Naive thymus-derived CD8-positive, alpha-beta T cell (primary cell): ENCODE measurements at regions not wholly inside any gene's neighbourhood (a gene's known extent, or its start where the extent isn't known, plus 50 kb on each side); places are given as distances from the start of the nearest gene placed in this dataset.

Experiments
- ATAC-seq, 2 donors: fragments of 150-1000 bp; cut with Tn5 transposase in 1 of 2; sonication (Bioruptor Pico), chemical (Tn5 transposase) in 1 of 2; 1 replicate in 1 of 2; 2 replicates in 1 of 2; pipeline ENCODE4 v1.10.0; 2021; ENCODE audit warnings: mild to moderate bottlenecking in 2 of 2, moderate library complexity in 2 of 2
- POLR2A ChIA-PET: fragments of 350-600 bp; sonication (Branson Sonifier 250); formaldehyde crosslinking; loops from one replicate; lab custom pipeline; 2021; ENCODE audit warnings: antibody characterized with exemption; lab: Charles Lee
- DNase-seq, 10 donors: peaks; one replicate each; pipeline versions ENCODE4 v3.0.0 to v3.0.0-alpha.2; 2020 to 2022
- H3K27ac Mint-ChIP-seq, 10 donors: one replicate each; pipeline ENCODE4 v1.8.0; 2020 to 2022; ENCODE audit warnings: mild to moderate bottlenecking in 10 of 10, mixed read lengths in 10 of 10, moderate library complexity in 4 of 10, inconsistent platforms in 1 of 10
- H3K27me3 Mint-ChIP-seq, 5 donors: one replicate each; pipeline ENCODE4 v1.8.0; 2021 to 2022; ENCODE audit warnings: mixed read lengths in 5 of 5
- H3K36me3 Mint-ChIP-seq, 3 donors: one replicate each; pipeline ENCODE4 v1.8.0; 2020 to 2022; ENCODE audit warnings: mixed read lengths in 3 of 3, mild to moderate bottlenecking in 2 of 3, inconsistent platforms in 1 of 3
- H3K4me1 Mint-ChIP-seq, 4 donors: one replicate each; pipeline ENCODE4 v1.8.0; 2021 to 2022; ENCODE audit warnings: mixed read lengths in 4 of 4
- H3K4me3 Mint-ChIP-seq, 10 donors: one replicate each; pipeline ENCODE4 v1.8.0; 2020 to 2022; ENCODE audit warnings: mild to moderate bottlenecking in 10 of 10, mixed read lengths in 10 of 10, moderate library complexity in 6 of 10, inconsistent platforms in 1 of 10
- H3K9me3 Mint-ChIP-seq, 9 donors: one replicate each; pipeline ENCODE4 v1.8.0; 2020 to 2022; ENCODE audit warnings: mixed read lengths in 9 of 9, mild to moderate bottlenecking in 3 of 9, inconsistent platforms in 1 of 9, moderate library complexity in 1 of 9

DNA sequence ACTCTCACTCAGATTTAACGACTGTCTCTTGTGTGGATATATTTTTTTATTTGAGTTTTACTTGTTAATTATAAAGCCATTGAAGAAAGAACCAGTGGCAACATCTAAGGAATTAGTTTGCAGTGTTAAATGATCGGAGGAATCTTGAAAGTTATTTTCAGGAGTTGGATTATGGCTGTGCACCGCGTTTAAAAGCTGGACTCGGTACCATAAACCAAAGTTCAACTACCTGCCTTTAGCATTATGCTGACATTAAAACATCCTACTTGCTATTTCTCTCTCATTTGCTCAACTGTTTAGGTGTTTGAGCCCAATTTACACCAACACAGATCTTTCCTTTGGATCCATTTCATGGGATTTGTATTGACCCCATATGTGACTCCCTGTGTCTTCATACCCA is 289.4 kb upstream of the SASH1 start:
- DNase-seq (no peak), ATAC-seq (no peak)
- POLR2A ChIA-PET: no interaction called here
- Mint-ChIP-seq H3K4me1 (no peaks in the 10 kb centered on the region), H3K9me3 (peaks cover 0 to 33% (median 3%) of the 10 kb centered on the region in 9 donors), H3K36me3 (no peaks in the 10 kb centered on the region), H3K27me3 (peaks cover 0 to 2% (median 0%) of the 10 kb centered on the region in 5 donors), H3K4me3 (no peak overlapping the region), H3K27ac (no peak overlapping the region)

DNA sequence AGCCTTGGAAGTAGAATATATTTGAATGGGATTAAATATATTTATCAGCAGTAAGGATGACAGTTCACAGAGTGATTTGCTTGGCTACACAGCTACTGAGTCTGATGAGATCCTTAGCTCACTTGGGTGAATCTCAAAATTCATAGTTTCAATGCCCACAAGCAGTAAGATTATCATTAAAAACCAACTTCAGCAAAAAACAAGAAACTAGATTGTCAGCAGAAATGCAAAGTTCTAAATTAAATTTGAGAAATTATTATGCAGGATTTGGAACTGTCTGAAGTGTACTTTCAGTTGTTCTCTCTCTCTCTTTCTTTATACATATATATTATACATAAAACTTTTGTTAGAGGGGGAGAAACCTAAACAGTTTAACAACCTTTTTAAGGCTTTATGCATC is 288.8 kb upstream of the SASH1 start:
- no peak overlapping the region for H3K4me3 Mint-ChIP-seq
- POLR2A ChIA-PET: no interaction called here
- H3K27ac Mint-ChIP-seq: no peak overlapping the region
- no peaks in the 10 kb centered on the region for H3K4me1 Mint-ChIP-seq
- H3K9me3 Mint-ChIP-seq: peaks cover 0 to 36% (median 3%) of the 10 kb centered on the region in 9 donors
- ATAC-seq: no peak
- no peak for DNase-seq
- H3K36me3 Mint-ChIP-seq: no peaks in the 10 kb centered on the region
- H3K27me3 Mint-ChIP-seq: peaks cover 0 to 2% (median 0%) of the 10 kb centered on the region in 5 donors

DNA sequence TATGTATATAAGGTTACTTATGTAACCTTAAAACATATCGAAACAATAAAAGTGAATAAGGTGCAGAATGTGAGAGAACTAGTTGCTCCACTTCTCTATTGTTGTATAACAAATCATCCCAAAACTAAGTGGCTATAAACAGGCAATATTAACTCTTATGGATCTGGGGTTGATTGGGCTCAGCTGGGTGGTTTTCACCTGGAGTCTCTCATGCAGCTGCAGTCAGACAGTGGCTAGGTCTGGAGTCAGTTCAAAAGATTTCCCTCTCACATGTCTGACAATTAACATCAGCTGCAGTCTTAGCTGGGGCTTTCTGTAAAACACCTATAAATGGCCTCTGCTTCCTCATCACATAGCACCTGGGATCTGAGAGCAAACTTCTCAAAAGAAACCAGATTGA is 288.4 kb upstream of the SASH1 start:
- no peak for ATAC-seq
- H3K27ac Mint-ChIP-seq: no peak overlapping the region
- H3K4me1 Mint-ChIP-seq: no peaks in the 10 kb centered on the region
- H3K27me3 Mint-ChIP-seq: peaks cover 0 to 5% (median 0%) of the 10 kb centered on the region in 5 donors
- DNase-seq: no peak
- POLR2A ChIA-PET: no interaction called here
- H3K4me3 Mint-ChIP-seq: no peak overlapping the region
- peaks cover 0 to 4% (median 0%) of the 10 kb centered on the region in 3 donors for H3K36me3 Mint-ChIP-seq
- H3K9me3 Mint-ChIP-seq: peaks cover 0 to 39% (median 6%) of the 10 kb centered on the region in 9 donors

DNA sequence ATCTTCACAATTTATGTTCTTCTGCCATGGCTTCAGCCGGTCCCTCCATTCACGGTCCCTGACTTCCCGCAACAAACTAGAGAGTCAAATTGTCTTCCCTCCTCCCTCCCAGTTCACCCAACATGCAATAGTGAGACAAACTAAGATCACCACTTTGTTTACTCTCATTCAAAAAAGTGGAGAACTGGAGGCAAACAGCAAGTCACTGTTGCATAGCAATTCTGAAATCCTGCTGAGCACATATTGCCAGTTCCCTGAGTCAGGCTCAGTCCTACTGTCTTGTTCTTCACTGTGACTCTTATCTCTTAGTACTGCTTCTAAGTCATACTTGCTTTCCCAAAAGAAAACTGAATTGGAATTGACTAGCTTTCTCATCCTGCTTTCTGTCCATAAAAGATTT is 287.2 kb upstream of the SASH1 start:
- DNase-seq: no peak

GRCh38 chr6:148059869-148060268 is 282.8 kb upstream of the SASH1 start:
- Mint-ChIP-seq H3K4me1 (no peaks in the 10 kb centered on the region), H3K27me3 (peaks cover 0 to 17% (median 0%) of the 10 kb centered on the region in 5 donors), H3K36me3 (peaks cover 0 to 24% (median 0%) of the 10 kb centered on the region in 3 donors), H3K27ac (no peak overlapping the region), H3K9me3 (peaks cover 0 to 43% (median 16%) of the 10 kb centered on the region in 9 donors), H3K4me3 (no peak overlapping the region)
- no peak for ATAC-seq
- DNase-seq: no peak
- POLR2A ChIA-PET: no interaction called here

More for the DNA sequence above, 287.2 kb upstream of the SASH1 start:
- no peak overlapping the region for H3K4me3 Mint-ChIP-seq
- H3K36me3 Mint-ChIP-seq: peaks cover 0 to 9% (median 0%) of the 10 kb centered on the region in 3 donors
- POLR2A ChIA-PET: no interaction called here
- no peak overlapping the region for H3K27ac Mint-ChIP-seq
- peaks cover 0 to 9% (median 0%) of the 10 kb centered on the region in 5 donors for H3K27me3 Mint-ChIP-seq
- ATAC-seq: no peak
- H3K9me3 Mint-ChIP-seq: peaks cover 0 to 34% (median 11%) of the 10 kb centered on the region in 9 donors
- H3K4me1 Mint-ChIP-seq: no peaks in the 10 kb centered on the region

DNA sequence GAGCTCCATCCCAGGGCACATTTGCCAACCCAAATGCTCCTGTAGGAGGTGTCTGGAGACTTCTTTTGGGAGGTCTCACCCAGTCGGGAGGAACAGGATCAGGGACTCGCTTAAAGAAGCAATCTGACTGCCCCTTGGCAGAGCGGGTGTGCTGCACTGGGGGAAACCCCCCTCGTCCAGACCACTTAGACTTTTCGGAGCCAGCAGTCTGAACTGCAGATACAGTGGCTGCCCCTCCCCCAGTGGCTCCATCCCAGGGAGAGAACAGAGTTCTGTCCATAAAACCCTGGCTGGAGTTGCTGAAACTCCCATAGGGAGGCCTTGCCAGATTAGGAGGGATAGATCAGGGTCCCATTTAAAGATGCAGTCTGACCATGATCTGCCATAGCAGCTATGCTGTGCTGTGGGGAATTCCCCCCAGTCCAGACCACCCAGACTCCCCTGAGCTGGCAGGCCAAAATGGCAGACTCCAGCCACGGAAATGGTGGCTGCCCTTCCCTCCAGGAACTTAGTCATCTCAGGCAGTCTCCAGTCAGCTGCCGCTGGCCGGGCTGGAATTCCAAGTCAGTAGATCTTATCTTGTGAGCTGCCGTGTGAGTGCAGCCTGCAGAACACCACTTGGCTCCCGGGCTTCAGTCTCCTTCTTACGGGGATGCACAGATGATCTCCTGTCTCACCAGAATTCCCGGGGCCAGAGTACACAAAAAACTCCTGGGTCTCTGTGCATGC is 278.1 kb upstream of the SASH1 start:
- Mint-ChIP-seq H3K36me3 (peaks cover 0 to 18% (median 0%) of the 10 kb centered on the region in 3 donors), H3K27ac (no peak overlapping the region), H3K27me3 (peaks cover 0 to 16% (median 0%) of the 10 kb centered on the region in 5 donors), H3K4me1 (no peaks in the 10 kb centered on the region), H3K9me3 (peaks cover 0 to 36% (median 7%) of the 10 kb centered on the region in 9 donors), H3K4me3 (no peak overlapping the region)
- POLR2A ChIA-PET: no interaction called here
- ATAC-seq (no peak), DNase-seq (no peak)

DNA sequence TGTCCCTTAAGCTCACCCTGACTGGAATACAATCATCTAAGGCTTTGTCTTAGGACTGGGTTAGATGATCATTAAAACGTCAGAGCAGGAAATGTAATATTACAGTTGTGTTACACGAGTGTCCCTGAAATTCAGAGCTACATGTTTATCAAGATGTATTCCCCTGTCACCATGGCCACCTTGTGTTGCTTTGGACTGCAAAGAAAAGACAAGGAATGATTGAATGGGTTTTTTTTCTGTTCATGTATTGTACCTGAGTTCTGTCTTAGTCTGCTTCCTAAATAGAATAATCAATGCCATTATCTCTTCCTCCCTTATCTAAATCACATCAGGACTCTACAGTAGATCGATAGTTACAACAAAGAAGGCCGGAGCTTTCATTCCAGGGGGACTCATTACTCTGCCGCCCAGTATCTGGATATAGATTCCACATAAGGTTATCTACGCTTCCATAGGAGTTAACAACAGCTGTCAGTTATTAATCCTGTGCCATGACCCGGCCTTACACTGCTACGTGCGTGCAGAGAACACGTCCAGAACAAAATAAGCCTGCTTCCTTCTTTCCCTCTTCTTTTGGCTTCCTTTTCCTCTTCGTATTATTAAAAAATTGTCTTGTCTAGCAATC is 274.1 kb upstream of the SASH1 start:
- DNase-seq (no peak), ATAC-seq (no peak)
- Mint-ChIP-seq H3K4me3 (no peak overlapping the region), H3K27me3 (peaks cover 0 to 9% (median 0%) of the 10 kb centered on the region in 5 donors), H3K27ac (no peak overlapping the region), H3K36me3 (peaks cover 0 to 3% (median 0%) of the 10 kb centered on the region in 3 donors), H3K9me3 (peaks cover 0 to 17% (median 6%) of the 10 kb centered on the region in 9 donors), H3K4me1 (no peaks in the 10 kb centered on the region)
- POLR2A ChIA-PET: no interaction called here

DNA sequence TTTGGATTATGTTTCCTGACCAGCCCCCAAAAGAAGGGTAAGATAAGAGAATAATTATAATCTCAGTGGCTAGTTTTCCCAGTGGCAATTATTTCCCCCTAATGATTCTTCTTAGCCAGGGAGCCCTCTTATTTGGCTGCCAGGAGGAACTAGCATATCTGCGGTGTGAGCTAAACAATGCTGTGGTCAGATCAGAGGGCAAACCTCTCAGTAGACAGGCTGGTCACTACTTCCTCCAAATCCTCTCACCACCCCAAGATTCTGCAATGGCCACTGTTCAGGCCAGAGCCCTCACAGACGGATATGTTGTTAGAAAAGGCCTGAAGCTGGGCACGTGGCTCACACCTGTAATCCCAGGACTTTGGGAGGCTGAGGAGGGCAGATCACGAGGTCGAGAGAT is 273.4 kb upstream of the SASH1 start:
- no peaks in the 10 kb centered on the region for H3K36me3 Mint-ChIP-seq
- peaks cover 0 to 13% (median 4%) of the 10 kb centered on the region in 9 donors for H3K9me3 Mint-ChIP-seq
- no peak for ATAC-seq

GRCh38 chr6:148074291-148074690 is 268.3 kb upstream of the SASH1 start:
- POLR2A ChIA-PET: no interaction called here
- Mint-ChIP-seq H3K4me1 (no peaks in the 10 kb centered on the region), H3K27ac (no peak overlapping the region), H3K27me3 (peaks cover 2 to 25% (median 7%) of the 10 kb centered on the region in 5 donors), H3K36me3 (no peaks in the 10 kb centered on the region), H3K9me3 (peaks cover 0 to 22% (median 4%) of the 10 kb centered on the region in 9 donors), H3K4me3 (no peak overlapping the region)
- no peak for DNase-seq
- no peak for ATAC-seq

More for the DNA sequence above, 273.4 kb upstream of the SASH1 start:
- H3K4me3 Mint-ChIP-seq: no peak overlapping the region
- no peaks in the 10 kb centered on the region for H3K4me1 Mint-ChIP-seq
- no peak overlapping the region for H3K27ac Mint-ChIP-seq
- peaks cover 0 to 9% (median 0%) of the 10 kb centered on the region in 5 donors for H3K27me3 Mint-ChIP-seq
- DNase-seq: no peak
- POLR2A ChIA-PET: no interaction called here

GRCh38 chr6:148074738-148075137 is 267.9 kb upstream of the SASH1 start:
- ATAC-seq: no peak
- DNase-seq: no peak
- no peak overlapping the region for H3K27ac Mint-ChIP-seq
- no peak overlapping the region for H3K4me3 Mint-ChIP-seq
- peaks cover 0 to 22% (median 4%) of the 10 kb centered on the region in 9 donors for H3K9me3 Mint-ChIP-seq
- POLR2A ChIA-PET: no interaction called here
- peaks cover 2 to 28% (median 7%) of the 10 kb centered on the region in 5 donors for H3K27me3 Mint-ChIP-seq
- H3K4me1 Mint-ChIP-seq: no peaks in the 10 kb centered on the region
- H3K36me3 Mint-ChIP-seq: no peaks in the 10 kb centered on the region

DNA sequence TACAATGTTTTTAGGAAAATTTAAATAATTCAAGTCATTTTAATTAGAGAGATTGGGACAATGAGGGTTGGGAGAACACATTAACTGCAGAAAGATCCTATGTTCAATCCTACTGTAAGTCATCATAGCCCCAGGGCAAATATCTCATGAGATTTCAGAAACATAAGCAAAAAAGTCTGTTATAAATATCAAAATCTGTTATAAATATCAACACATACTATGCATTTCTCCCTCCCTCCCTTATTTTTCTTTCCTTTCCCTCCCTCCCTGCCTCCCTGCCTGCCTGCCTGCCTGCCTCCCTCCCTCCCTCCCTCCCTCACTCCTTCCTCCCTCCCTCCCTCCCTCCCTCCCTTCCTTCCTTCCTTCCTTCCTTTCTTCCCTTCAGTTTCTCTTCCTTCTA is 267.3 kb upstream of the SASH1 start:
- H3K27me3 Mint-ChIP-seq: peaks cover 2 to 28% (median 7%) of the 10 kb centered on the region in 5 donors
- ATAC-seq (no peak), DNase-seq (no peak)
- no peak overlapping the region for H3K4me3 Mint-ChIP-seq
- peaks cover 0 to 22% (median 4%) of the 10 kb centered on the region in 9 donors for H3K9me3 Mint-ChIP-seq
- POLR2A ChIA-PET: no interaction called here
- no peaks in the 10 kb centered on the region for H3K4me1 Mint-ChIP-seq
- no peaks in the 10 kb centered on the region for H3K36me3 Mint-ChIP-seq
- H3K27ac Mint-ChIP-seq: no peak overlapping the region

- Mint-ChIP-seq H3K9me3 (peaks cover 0 to 22% (median 4%) of the 10 kb centered on the region in 9 donors), H3K4me1 (no peaks in the 10 kb centered on the region), H3K36me3 (no peaks in the 10 kb centered on the region), H3K27ac (no peak overlapping the region), H3K4me3 (no peak overlapping the region), H3K27me3 (peaks cover 2 to 28% (median 7%) of the 10 kb centered on the region in 5 donors)
- DNase-seq (no peak), ATAC-seq (no peak)
- POLR2A ChIA-PET: no interaction called here
Measured at GRCh38 chr6:148076051-148076450, 266.6 kb upstream of the SASH1 start.

DNA sequence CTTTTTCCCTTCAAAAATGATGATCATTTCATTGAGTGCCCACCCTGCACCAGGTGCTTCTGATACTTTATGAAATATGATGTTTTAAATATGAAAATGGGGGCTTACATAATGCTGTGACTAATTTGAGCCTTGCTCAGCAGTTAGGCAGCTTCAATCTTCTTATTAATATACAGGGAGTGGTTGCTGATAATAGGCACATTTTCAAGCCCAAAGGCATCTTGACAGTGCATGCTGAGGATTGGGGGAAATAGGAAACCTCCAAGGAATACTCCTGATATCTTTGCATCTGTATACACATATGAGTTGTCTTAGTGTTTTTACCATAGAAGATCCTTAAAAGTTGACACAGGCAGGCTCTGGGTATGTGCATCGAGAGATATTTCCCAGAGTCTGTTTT is 262.3 kb upstream of the SASH1 start:
- DNase-seq (no peak), ATAC-seq (no peak)
- Mint-ChIP-seq H3K4me3 (no peak overlapping the region), H3K27ac (no peak overlapping the region), H3K36me3 (no peaks in the 10 kb centered on the region), H3K9me3 (peaks cover 0 to 11% (median 0%) of the 10 kb centered on the region in 9 donors), H3K27me3 (peaks cover 5 to 25% (median 10%) of the 10 kb centered on the region in 5 donors), H3K4me1 (no peaks in the 10 kb centered on the region)
- POLR2A ChIA-PET: no interaction called here
